Aorta (tissue), 5 donors: ENCODE measurements at regions not wholly inside any gene's neighbourhood (a gene's known extent, or its start where the extent isn't known, plus 50 kb on each side); places are given as distances from the start of the nearest gene placed in this dataset.
"Not testable (repeated sequence)": the region's sequence is repeated elsewhere in the genome, so short reads cannot be mapped to it uniquely, and the experiment has no call there.

Experiments
- ATAC-seq: fragments of 200-7000 bp; cut with Tn5 transposase; one replicate; pipeline ENCODE4 v1.9.1; 2022; ENCODE audit warnings: moderate library complexity; ENCODE audit not compliant: low FRiP score
- DNase-seq, 2 donors: peaks; one replicate each; pipeline ENCODE4 v3.0.0-alpha.2; 2020
- H3K27ac ChIP-seq, 2 donors: one replicate each; pipeline ENCODE4 v1.5.1; 2013; ENCODE audit warnings: low read length in 2 of 2, mild to moderate bottlenecking in 2 of 2, moderate library complexity in 2 of 2, control low read depth in 1 of 2, inconsistent platforms in 1 of 2, low read depth in 1 of 2
- H3K27me3 ChIP-seq, 2 donors: one replicate each; pipeline ENCODE4 v1.6.1; 2013; ENCODE audit warnings: control low read depth in 1 of 2, low read length in 1 of 2, mild to moderate bottlenecking in 1 of 2, moderate library complexity in 1 of 2; ENCODE audit not compliant: insufficient read depth in 2 of 2, control insufficient read depth in 1 of 2
- H3K36me3 ChIP-seq, 2 donors: one replicate each; pipeline ENCODE4 v1.6.1; 2013; ENCODE audit warnings: control low read depth in 1 of 2, low read length in 1 of 2, mild to moderate bottlenecking in 1 of 2; ENCODE audit not compliant: insufficient read depth in 2 of 2, control insufficient read depth in 1 of 2
- H3K4me1 ChIP-seq, 2 donors: one replicate each; pipeline ENCODE4 v1.6.1; 2013; ENCODE audit warnings: low read length in 2 of 2, control low read depth in 1 of 2, mild to moderate bottlenecking in 1 of 2, moderate library complexity in 1 of 2; ENCODE audit not compliant: insufficient read depth in 2 of 2, control insufficient read depth in 1 of 2
- H3K4me3 ChIP-seq, 2 donors: one replicate each; pipeline ENCODE4 v1.5.1; 2013; ENCODE audit warnings: low read length in 2 of 2, control low read depth in 1 of 2, mild to moderate bottlenecking in 1 of 2
- H3K9me3 ChIP-seq: one replicate; pipeline ENCODE4 v1.6.1; 2013; ENCODE audit warnings: mild to moderate bottlenecking, low read length; ENCODE audit not compliant: control insufficient read depth
- WGBS, 2 donors: extraction: QIAGEN DNeasy Blood & Tissue Kit; methylation state at CpG; one replicate each; pipeline ENCODE4 v1.1.7; 2013; 5-methylcytosine and 5-hydroxymethylcytosine counted together
- intact Hi-C, 2 donors: fragments of 100-400 bp; cut with DNase I; formaldehyde crosslinking; loops; one replicate each; pipeline versions ENCODE4 v1.14.2 to v1.15.0; 2022
- donor health status: healthy with polysubstance abuse.
- donor health status: Bipolar disorder and iron deficiency.
- donor health status: DM: no; HTN: no; CAD: no.
- donor health status: DM: no; HTN: no; CAD: no.
- donor health status: DM: yes; HTN: yes; CAD: no.

GRCh38 chr6:144519426-144519825, 234.3 kb downstream of the UTRN start:
- no peak overlapping the region for H3K4me3 ChIP-seq
- no peaks in the 10 kb centered on the region for H3K9me3 ChIP-seq
- intact Hi-C loops: no loop called here
- H3K27ac ChIP-seq: no peak overlapping the region
- DNase-seq (no peak), ATAC-seq (no peak)
- H3K27me3 ChIP-seq: no peaks in the 10 kb centered on the region
- no peaks in the 10 kb centered on the region for H3K4me1 ChIP-seq
- WGBS, 2 donors: 4 to 9% methylated on average over 4 of the region's 4 CpGs
- peaks cover under 1 to 5% of the 10 kb centered on the region in 2 donors for H3K36me3 ChIP-seq

GRCh38 chr6:144528743-144529425, 243.7 kb downstream of the UTRN start:
- H3K4me1 ChIP-seq: no peaks in the 10 kb centered on the region
- ATAC-seq: no peak
- 84% methylated on average over 9 of the region's 9 CpGs for WGBS, 2 donors
- intact Hi-C loops: no loop called here
- no peak overlapping the region for H3K4me3 ChIP-seq
- no peaks in the 10 kb centered on the region for H3K9me3 ChIP-seq
- peaks cover 2 to 3% of the 10 kb centered on the region in 2 donors for H3K36me3 ChIP-seq
- DNase-seq: no peak
- H3K27me3 ChIP-seq: no peaks in the 10 kb centered on the region
- H3K27ac ChIP-seq: no peak overlapping the region

- H3K36me3 ChIP-seq: peaks cover 0 to 2% of the 10 kb centered on the region in 2 donors
- H3K27ac ChIP-seq: no peak overlapping the region
- no peak for ATAC-seq
- no peaks in the 10 kb centered on the region for H3K9me3 ChIP-seq
- H3K4me3 ChIP-seq: no peak overlapping the region
- no peaks in the 10 kb centered on the region for H3K4me1 ChIP-seq
- H3K27me3 ChIP-seq: no peaks in the 10 kb centered on the region
- DNase-seq: no peak
- WGBS, 2 donors: 58 to 67% methylated on average over 2 of the region's 2 CpGs
- intact Hi-C loops: no loop called here
Measured at GRCh38 chr6:144530118-144530517, 245.0 kb downstream of the UTRN start.

GRCh38 chr6:144532238-144532637, 247.1 kb downstream of the UTRN start:
- intact Hi-C loops, DNase-seq, H3K4me3 ChIP-seq, H3K27me3 ChIP-seq, H3K27ac ChIP-seq, ATAC-seq, H3K36me3 ChIP-seq, H3K4me1 ChIP-seq, H3K9me3 ChIP-seq: not testable (repeated sequence)
- WGBS, 2 donors: 84 to 87% methylated on average over 3 of the region's 3 CpGs

GRCh38 chr6:144534180-144534579, 249.0 kb downstream of the UTRN start:
- Histone ChIP-seq H3K27me3 (no peaks in the 10 kb centered on the region), H3K9me3 (no peaks in the 10 kb centered on the region), H3K27ac (no peak overlapping the region), H3K4me1 (no peaks in the 10 kb centered on the region), H3K36me3 (peaks cover 0 to 2% of the 10 kb centered on the region in 2 donors), H3K4me3 (no peak overlapping the region)
- 65 to 70% methylated on average over 3 of the region's 3 CpGs for WGBS, 2 donors
- intact Hi-C loops: no loop called here
- peak; percentile 36 for ATAC-seq
- DNase-seq: no peak

- peaks cover 2 to 3% of the 10 kb centered on the region in 2 donors for H3K36me3 ChIP-seq
- no peaks in the 10 kb centered on the region for H3K27me3 ChIP-seq
- H3K4me1 ChIP-seq: no peaks in the 10 kb centered on the region
- H3K4me3 ChIP-seq: no peak overlapping the region
- intact Hi-C loops: no loop called here
- 93 to 96% methylated on average over 2 of the region's 2 CpGs for WGBS, 2 donors
- no peak for DNase-seq
- ATAC-seq: no peak
- H3K9me3 ChIP-seq: no peaks in the 10 kb centered on the region
- H3K27ac ChIP-seq: no peak overlapping the region
Measured at GRCh38 chr6:144535630-144536029, 250.5 kb downstream of the UTRN start.

GRCh38 chr6:144536079-144536478, 250.9 kb downstream of the UTRN start:
- ATAC-seq (no peak), DNase-seq (no peak)
- 45 to 48% methylated on average over 1 of the region's 1 CpG for WGBS, 2 donors
- no peak overlapping the region for H3K4me3 ChIP-seq
- no peaks in the 10 kb centered on the region for H3K4me1 ChIP-seq
- no peak overlapping the region for H3K27ac ChIP-seq
- intact Hi-C loops: no loop called here
- no peaks in the 10 kb centered on the region for H3K9me3 ChIP-seq
- H3K27me3 ChIP-seq: no peaks in the 10 kb centered on the region
- peaks cover 2 to 3% of the 10 kb centered on the region in 2 donors for H3K36me3 ChIP-seq

GRCh38 chr6:144543006-144543871, 258.1 kb downstream of the UTRN start:
- Histone ChIP-seq H3K4me1 (no peaks in the 10 kb centered on the region), H3K27ac (no peak overlapping the region), H3K27me3 (no peaks in the 10 kb centered on the region), H3K36me3 (peaks cover 0 to 5% of the 10 kb centered on the region in 2 donors), H3K4me3 (no peak overlapping the region), H3K9me3 (no peaks in the 10 kb centered on the region)
- intact Hi-C loops: no loop called here
- no peak for DNase-seq
- 86 to 87% methylated on average over 8 of the region's 8 CpGs for WGBS, 2 donors
- ATAC-seq: no peak
